ENCODE measurements at regions not wholly inside any gene's neighbourhood (a gene's known extent, or its start where the extent isn't known, plus 50 kb on each side); places are given as distances from the start of the nearest gene placed in this dataset.
"Not testable (repeated sequence)": the region's sequence is repeated elsewhere in the genome, so short reads cannot be mapped to it uniquely, and the experiment has no call there.

DNA sequence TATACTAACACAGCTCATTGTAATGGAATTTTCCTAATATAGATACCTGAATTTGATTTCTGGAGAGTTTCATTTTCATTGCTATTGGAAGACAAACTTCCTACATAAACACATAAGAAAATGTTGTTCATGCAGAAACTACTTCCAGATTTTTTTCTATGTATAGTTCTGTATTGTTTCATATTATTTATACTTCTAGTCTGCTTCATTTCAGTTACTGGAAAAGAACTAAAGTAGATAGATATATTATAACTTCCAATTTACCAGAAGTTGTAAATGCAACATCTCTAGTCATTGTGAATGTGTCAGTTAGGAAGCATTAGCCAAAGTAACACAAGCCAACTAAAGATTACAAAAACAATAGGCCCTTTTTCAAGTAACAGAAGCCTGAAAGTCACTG is 147.3 kb upstream of the ZNF385D start:
- DNase-seq: no peak

DNA sequence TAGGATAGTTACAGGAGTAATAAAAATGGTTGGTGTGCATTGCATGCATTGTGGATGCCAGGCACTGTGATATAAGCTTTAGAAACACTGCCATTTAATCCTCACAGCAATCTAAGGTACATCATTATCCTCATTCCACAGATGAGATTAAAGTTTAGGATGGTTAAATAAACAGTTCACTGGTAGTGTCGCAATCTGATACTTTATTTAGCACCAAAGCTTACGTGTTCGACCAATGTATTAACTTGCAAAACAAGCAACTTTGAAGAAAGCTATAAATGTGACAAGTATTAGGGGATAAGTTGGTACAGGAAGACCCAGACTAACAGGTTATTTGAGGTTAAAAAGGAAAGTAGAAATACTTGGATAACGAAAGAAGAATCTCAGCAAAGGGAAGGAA is 150.5 kb upstream of the ZNF385D start:
- DNase-seq: no peak

DNA sequence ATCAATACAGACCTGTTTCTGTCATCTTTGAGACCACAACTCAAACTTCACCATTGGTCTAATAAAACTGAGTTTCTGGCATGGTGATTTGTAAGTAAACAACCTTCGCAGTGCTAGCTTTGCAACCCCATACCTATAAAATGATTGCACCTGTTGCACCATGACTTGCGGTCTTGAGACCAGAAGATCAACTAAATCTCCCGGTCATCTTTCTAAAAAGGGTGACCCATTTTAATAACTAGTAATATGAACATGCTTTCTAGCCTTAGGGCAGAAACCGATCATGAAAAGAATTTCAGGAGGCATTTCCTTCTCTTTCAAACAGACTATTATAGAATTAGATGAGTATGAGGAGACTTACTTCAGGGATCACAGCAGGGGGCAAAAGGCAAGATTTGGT is 151.9 kb upstream of the ZNF385D start:
- no peak for DNase-seq

DNA sequence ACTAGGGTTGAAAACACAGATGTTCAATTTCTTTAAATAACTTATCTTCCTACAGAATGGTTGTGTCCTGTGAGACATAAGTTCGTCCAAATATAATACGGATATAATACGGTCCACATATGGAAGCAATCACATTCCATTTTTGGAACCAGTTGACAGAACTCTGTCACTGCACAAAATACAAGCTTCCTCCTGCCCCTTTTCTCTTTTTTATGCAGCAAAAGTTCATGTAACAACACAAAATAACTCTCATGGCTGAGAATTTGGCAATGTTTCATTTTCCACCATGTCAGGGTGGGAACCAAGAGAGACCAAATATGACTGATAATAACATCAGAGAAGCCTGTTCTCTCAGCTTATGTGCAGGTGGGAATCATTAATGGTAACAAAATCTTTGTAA is 158.1 kb upstream of the ZNF385D start:
- no peak for DNase-seq

DNA sequence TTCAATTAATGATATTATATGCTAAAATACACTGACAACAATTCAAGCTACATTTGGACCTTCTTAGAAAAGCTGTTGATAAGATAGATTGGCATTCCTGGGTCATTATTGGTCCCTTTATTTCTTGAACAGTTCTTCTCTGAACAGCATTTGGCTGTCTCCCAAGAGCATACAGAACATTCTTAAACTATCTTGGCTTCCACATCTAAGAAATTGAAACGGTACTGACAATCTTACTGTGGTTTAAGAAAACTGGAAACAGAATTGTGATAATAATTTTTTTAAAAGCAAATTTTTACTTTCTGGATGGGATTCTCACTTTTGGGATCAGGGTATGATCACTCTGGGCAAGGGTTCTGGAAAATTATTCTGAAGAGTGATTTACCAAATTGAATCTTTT is 161.7 kb upstream of the ZNF385D start:
- DNase-seq: no peak

DNA sequence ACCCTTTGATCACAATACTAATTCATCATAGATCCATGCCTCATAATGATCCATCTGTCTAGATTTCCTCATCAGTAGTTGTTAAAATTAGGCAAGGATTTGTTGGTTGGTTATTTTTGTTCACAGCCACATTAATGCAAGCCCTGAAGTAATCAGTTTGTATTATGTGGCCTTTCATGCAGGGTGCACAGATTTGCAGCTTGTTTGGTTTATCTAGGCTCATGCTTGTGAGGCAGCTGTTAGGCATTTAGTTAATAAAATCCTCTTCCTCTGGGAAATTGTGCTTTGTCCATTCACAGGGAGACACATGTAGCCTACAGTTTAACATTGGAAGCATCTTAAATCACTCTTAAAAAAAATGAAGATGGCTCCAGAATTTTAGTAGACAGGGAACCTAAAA is 162.8 kb upstream of the ZNF385D start:
- DNase-seq: no peak

DNA sequence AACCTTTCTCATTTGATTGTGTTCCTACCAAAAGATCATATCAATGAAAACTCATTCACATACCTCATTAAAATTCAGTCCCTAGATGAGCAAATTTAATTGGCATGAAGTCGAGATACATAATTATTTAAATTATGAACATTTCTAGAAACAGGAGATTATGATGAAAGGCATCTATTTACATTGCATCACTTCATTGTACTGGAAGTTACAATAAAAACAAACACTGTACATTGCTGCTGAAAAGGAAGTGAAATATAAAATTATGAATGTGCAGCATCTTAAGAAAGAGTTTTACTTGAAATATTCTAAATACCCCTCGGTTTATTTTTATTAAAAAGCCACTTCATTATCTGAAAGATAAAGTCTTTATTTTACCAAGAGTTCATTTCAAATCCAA is 163.4 kb upstream of the ZNF385D start:
- DNase-seq: no peak

DNA sequence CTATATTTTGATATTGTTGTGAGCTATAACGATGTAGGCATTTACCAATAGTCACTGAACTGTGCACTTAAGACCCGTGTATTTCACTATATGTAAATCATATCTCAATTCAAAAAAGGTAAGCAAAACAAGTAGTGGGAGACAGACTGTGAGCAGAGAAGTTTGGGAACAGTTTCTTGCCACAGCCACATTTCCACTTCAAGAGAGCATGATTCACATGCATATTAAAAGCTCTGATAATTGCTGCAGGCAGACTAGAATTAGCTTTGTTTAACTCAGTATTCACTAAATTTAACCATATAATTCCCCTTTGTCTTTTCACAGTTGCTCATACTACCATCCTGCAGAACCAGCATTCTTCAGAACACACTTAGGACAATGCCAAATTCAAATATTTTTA is 168.4 kb upstream of the ZNF385D start:
- DNase-seq: no peak

DNA sequence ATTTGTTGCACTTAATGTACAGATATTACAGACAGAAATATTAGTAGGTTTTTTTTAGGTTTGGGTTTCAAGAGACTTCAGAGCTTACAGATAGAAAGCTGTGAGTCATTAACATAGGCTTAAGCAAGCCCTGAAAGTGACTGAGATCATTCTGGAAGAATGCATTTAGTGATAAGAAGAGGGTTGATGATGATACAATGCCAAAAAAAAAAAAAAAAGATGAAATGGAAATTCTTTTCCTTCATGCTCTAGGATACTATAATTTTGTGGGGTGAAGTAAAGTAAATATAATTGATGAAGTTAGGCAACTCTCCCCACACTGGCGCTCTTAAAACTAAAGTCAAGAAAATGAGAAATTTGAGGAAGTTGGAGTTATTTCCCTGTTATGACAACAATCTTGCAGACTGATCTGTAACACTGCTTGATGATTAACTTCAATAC is 169.4 kb upstream of the ZNF385D start:
- no peak for DNase-seq

DNA sequence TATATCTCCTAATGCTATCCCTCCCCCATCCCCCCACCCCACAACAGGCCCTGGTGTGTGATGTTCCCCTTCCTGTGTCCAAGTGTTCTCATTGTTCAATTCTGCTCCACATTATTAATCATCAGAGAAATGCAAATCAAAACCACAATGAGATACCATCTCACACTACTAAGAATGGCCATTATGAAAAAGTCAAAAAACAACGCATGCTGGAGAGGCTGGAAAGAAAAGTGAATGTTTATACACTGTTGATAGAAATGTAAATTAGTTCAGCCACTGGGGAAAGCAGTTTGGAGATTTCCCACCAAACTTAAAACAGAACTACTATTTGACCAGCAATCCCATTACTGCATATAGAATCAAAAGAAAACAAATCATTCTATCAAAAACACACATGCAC is 172.1 kb upstream of the ZNF385D start:
- DNase-seq: not testable (repeated sequence)

DNA sequence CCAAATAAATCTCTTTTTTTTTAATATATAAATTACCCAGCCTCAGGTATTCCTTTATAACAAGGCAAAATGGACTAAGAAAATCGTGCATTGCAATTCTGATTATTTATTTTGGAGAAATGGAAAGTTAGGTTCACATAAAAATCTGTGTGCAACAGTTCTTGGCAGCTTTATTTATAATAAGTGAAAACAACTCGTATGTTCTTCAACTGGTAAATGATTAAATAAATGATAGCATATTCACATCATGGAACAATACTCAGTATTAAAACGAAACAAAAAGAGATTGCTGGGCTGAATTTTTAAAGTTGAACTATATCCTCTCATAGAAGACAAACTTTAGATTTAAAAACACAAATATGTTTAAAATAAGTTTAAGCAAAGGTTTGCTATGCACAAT is 176.3 kb upstream of the ZNF385D start:
- no peak for DNase-seq

DNA sequence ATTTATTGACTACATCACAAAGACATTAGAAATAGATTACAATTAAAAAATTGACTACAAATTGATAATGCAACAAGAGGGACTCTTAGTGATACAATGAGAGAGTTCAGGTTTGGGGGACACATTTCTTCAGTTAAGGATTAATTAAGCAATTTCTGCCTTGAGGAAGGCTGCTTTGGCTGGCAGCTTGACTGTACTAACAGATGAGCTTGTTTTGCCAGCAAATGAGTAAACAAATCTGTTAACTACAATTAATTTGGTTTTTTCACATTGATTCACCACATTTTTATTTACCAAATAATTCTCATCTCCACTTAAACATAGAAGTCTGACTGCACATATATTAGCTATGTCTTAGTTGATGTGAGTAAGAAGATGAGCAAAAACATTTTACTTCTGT is 183.6 kb upstream of the ZNF385D start:
- no peak for DNase-seq

DNA sequence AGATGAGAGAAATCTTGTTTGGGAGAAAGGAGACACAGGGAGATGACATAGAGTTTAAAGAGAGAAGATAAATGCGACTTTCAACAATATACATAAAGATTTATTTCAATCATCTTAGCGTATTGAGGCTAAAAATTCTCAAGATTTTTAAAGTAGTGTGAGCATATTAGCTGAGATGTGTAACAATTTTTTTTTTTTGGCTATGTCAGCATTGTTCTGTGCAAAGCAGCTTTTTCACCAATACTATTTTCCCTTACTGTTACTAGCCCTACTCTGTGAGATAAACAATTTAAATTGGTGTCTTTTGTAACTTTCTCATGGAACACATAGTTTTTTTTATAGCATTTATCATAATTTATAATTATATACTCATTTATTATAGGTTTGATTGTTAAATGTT is 185.2 kb upstream of the ZNF385D start:
- DNase-seq: no peak

DNA sequence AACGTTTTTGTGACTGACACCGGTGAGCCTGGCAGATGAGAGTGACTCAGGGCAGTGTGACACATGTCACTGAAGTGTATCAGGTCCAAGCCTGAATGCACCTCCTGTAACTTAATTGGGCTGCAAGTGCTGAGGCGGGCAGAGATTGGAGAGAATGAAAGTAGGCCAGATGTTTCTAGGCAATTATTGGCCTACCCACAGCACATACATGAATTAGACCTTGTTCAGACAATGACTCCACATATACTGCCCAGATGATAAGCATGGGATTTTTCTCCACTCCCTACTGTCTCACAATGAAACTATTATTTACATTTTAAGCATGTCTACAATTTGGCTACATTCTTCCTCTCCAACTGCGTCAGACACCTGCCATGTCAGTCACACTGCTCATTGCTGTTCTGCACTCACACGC is 187.3 kb upstream of the ZNF385D start:
- DNase-seq: no peak

DNA sequence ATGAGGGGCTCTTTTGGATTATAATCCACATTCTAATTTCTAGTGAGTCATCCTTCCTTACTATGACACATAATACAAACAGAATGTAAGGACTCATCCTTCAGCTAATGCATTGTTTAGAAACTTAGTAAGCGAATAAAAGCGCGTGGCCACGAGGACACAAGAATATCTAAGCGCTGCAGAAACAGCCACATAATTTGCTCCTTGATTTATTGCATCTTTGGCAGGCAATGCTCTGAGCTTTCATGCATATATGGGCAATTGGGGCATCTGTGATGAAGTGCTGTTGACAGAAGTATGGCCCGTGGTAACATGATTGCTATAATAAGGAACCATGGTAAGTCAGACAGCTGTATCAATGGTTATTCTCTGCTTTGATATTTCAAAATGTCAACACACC is 191.3 kb upstream of the ZNF385D start:
- DNase-seq: peak; percentile 9

DNA sequence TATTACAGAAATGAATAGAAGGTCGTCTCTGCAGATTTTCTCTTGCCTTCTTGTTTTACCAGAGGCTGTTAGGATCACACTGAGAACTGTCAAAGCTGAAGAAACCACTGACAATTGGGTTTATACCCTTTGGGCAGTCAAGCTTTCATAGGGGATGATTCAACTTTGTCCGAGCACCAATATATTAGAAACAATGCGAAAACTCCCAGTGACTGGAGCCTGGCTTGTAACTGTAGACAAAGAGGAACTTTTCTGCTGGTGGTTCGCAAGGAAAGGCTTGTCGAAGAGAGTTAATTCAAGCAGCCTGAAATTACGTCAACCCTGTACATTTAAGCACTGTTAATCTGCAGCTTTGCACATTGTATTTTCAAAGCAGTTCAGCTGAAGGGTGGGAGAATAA is 193.2 kb upstream of the ZNF385D start:
- DNase-seq: no peak

DNA sequence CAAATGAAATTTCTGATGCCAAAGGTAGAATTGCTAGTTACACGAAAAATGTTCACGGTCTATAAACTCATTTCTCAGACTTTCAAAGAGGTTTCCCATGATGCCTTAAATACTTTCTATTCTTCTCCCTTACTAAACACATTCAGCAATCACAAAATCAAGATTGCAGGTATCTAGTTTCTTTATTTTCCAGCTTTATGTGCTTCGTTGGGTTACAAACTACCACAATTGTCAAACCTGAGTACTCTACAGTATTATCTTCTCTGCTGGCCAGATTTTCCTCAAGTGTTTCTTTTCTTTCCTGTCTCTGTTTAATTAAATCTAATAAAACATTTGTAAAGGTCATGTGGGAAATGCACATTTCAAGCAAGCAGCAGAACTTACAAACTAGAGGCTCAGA is 201.8 kb upstream of the ZNF385D start:
- no peak for DNase-seq

DNA sequence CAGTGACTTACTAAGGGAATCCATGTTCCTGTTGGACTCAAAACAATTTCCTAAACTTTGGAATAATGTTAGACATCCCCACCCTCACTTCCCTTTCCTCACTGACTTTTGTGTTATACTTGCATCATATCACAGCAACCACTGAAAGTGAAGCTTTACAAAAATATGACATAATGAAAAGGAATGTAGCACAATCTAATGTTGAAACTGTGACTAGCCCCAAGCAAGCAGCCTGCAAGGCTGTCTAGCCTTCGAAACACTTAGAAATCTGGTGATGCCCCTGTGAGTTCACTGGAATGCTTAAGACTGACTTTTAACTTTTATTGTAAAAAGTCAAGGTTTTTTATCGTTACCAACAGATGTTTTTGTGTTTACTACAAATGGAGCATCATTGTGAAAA is 203.7 kb upstream of the ZNF385D start:
- no peak for DNase-seq

DNA sequence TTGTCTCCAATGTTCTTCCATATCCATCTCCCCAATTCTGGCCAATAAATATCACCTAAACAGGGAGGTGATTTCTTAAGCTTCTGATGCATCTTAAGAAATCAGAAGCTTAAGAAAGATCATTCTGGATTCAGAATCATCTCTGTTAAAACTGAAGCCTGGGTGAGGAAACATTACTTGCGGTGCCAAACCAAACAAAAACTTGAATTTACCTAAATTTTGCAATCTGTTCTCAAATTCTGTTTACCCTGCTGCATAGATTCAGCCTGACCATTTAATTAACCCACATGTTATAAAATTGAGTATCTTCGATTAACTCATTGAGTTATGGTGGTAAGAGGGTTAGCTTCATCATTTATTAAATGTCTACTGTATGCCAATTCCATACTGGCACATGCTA is 204.4 kb upstream of the ZNF385D start:
- no peak for DNase-seq

DNA sequence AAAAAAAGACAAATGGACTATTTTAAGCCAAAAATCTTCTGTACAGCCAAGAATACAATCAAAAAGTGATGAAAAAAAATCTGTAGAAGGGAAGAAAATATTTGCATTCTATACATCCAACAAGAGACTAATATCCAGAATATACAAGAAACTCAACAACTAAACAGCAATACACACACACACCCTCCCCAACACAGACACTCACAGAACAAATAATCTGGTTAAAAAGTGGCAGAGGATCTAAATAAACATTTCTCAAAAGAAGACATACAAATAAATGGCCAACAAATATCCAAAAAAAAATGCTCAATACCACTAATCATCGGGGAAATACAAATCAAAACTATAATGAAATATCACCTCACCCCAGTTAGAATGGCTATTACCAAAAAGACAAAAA is 209.0 kb upstream of the ZNF385D start:
- DNase-seq: no peak

DNA sequence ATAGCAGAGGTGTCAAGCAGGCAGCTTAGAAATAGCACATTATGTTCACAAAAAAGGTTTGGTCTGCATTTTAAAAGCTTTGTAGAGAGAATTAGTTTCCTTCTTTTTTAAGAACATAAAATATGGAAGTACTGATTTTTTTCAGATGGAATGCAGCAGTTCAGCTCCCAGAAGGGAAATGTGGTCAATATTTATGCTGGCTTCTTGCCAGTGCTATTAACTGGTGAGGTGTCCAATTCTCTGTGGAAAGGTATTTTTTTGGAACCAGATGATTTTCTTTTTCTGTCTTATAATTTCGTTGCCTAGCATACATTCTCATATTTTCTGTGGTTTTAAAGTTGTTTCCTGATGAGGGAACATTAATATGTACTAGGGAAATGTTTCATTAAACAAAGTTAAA is 211.4 kb upstream of the ZNF385D start:
- no peak for DNase-seq

DNA sequence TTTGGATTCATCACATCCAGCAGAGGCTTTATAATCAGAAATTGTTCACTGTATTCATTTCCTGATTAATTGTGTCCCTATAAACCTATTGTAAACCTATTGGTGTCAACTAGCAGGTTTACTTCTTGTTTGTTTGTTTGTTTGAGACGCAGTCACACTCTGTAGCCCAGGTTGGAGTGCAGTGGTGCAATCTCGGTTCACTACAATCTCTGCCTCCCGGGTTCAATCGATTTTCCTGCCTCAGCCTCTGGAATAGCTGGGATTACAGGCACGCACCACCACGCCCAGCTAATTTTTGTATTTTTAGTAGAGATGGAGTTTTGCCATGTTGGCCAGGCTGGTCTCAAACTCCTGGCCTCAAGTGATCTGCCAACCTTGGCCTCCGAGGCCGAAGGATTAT is 215.4 kb upstream of the ZNF385D start:
- DNase-seq: not testable (repeated sequence)

DNA sequence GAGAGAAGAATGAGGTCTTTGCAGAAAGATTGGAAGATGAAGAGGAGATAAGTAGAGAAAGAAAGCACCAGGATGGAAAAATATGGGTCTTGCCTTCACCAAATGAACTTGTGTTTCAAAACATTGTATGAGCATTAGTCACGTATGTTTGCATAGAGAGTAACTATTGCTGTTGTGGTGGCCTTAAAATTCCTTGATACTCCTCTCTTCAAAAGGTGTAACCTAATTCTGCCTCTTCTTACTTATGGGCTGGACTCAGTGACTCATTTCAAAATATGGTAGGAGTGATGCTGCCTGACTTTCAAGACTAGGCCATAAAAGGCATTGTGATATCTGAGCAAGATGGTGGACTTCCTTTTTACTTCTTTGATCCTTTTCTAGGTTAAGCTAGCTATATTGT is 228.7 kb upstream of the ZNF385D start:
- DNase-seq: no peak

DNA sequence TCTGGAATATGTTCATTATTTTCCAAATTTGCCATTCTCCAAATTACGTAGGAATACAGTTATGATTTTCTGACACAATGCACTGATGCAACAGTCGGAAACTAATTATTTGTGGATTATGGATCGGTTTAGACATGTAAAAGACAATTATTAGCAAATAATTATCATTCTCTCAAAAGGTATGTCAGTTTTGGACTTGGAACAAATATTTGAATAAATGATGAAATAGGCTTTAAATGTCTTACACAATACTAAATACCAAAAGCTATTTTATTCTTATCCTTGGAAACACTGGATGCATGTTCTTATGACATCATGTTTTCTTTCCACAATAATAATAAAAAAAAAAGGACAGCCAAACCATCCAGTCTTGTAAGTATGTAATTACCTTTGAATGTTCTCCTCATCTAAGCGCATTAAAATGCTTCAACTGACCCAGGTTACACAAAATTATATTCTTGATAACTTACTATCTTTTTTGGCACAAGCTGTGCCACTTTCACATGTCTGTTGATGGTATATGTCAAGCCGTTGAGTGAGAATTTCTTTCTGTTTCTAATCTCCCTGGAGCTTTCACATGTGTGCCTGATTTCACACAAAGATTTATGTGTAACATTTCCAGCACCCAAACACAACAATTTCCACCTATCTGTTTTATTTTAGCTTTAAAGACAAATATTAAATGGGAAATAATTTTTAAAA is 238.5 kb upstream of the ZNF385D start:
- no peak for DNase-seq

DNA sequence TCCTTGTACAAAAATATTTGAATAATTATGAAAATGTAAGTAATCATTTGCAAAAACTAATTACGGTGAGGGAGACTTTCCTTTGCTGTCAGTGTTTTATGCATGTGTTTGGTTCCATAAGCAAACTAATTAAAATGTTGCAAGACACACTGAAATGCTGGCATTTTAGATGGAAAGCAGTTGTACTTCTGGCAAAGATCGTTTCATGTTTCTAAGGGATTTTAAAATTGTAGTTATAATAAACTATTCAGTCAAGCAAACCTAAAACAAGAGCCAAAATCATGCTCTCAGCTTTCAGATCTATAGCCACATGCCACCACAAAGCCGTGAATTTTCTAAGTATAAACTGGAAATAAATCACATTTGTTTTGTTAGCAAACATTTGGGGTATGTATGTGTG is 240.1 kb upstream of the ZNF385D start:
- no peak for DNase-seq
